Hematopoietic multipotent progenitor cell (in vitro differentiated cells): ENCODE measurements at regions not wholly inside any gene's neighbourhood (a gene's known extent, or its start where the extent isn't known, plus 50 kb on each side); places are given as distances from the start of the nearest gene placed in this dataset.

Source experiments
- DNase-seq, 3 donors: peaks; one replicate each; pipeline ENCODE4 v3.0.0-alpha.2; 2011 to 2015; ENCODE audit warnings: low read depth in 2 of 3, low spot score in 2 of 3
- small RNA-seq: library from RNA; depleted of rRNA; stranded (forward); fragments of <200 nt; gene quantifications from one replicate; pipeline ENCODE3, GENCODE V24; 2012

DNA sequence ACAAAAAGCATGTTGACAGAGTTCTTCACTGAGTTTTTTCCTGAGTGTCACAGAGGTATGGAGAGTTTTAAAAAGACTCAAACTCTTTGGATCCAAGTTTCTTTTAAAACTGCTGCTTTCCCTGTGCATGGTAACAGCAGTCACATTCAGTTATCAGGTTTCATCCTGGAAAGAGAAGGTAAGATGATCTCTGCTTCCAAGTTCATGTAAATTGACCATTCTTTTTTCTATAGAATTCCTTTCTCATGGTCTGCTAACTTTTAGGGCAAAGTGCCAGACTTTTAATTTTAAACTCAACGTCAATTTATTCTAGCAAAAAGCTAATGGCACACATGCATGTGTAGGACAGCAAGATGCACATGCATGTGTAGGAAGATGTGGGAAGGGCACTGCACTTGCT is 52.5 kb upstream of the PRLR start:
- DNase-seq, result no peak

DNA sequence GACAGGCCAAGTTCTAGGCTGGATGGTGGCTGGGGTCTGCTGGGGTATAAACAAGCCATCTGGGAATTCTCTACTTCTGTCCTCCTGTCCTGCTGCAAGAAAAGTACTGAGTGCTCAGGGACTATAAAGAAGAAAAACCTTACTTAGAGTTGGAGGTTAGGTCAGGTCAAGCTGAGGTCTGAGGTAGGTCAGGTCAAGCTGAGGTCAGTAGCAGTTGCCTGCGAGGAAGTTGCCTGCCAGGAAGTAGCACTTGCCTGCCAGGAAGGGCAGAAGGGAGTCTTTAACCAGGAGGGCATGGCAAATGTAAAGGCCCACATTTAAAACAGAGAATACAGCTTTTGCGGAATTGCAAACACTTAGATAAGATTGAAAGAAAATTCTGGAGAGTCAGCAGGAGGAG is 51.3 kb upstream of the PRLR start:
- no peak for DNase-seq

Small RNA genes in the stretch of these regions (small RNA-seq; reads per million reads assigned to genes)
- gene RF00012, result 0.61 reads per million
